ENCODE measurements at regions not wholly inside any gene's neighbourhood (a gene's known extent, or its start where the extent isn't known, plus 50 kb on each side); places are given as distances from the start of the nearest gene placed in this dataset.

DNA sequence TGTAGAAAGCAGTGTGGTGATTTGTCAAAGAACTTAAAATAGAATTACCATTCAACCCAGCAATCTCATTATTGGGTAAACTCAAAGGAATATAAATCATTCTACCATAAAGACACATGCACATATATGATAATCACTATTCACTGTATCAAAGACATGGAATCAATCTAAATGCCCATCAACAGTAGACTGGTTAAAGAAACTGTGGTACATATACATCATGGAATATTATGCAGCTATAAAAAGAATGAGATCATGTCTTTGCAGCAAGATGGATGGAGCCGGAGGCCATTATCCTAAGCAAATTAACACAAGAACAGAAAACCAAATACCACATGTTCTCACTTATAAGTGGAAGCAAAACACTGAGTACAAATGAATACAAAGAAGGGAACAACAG is 281.5 kb upstream of the MAGI2 start:
- ChIA-PET POLR2A (ENCODE audit: partially characterized antibody) (no interaction called here), CTCF (ENCODE audit: partially characterized antibody) (no interaction called here)
- Histone ChIP-seq H3K36me3 (ENCODE audit: insufficient read depth, low read length) (no peaks in the 10 kb centered on the region), H3K27ac (ENCODE audit: low read depth, low read length) (no peak overlapping the region), H3K9me3 (ENCODE audit: control insufficient read depth in 1 of 2, low read length in 2 of 2) (peaks cover 0 to 5% of the 10 kb centered on the region in 2 donors), H3K4me3 (ENCODE audit: low read length in 2 of 2) (no peak overlapping the region), H3K27me3 (ENCODE audit: insufficient read depth, low read length) (no peaks in the 10 kb centered on the region), H3K4me1 (ENCODE audit: insufficient read depth, low read length) (no peaks in the 10 kb centered on the region)
- Mint-ChIP-seq H3K27ac (no peak overlapping the region), H3K4me1 (no peaks in the 10 kb centered on the region), H3K27me3 (no peaks in the 10 kb centered on the region), H3K4me3 (no peak overlapping the region), H3K9me3 (peaks cover 4 to 35% (median 23%) of the 10 kb centered on the region in 8 donors), H3K36me3 (peaks cover 0 to 4% of the 10 kb centered on the region in 2 donors)
- DNase-seq, result no peak
- intact Hi-C loops (cut with micrococcal nuclease), result no loop called here

DNA sequence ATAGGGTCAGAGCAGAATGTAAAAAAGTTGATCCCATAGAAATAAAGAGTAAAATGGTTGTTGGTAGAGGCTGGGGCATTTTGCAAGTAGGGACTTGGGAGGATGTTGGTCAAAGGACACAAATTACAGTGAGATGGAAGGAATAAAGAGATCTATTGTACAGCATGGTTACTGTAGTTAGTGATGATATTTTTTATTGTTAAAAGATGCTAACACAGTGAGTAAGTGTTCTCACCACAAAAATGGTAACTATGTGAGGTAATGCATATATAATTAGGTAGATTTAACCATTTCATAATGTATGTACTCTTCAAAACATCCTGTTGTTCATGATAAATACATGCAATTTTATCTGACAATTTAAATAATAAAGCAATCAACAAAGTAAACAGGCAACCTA is 280.7 kb upstream of the MAGI2 start:
- no peaks in the 10 kb centered on the region for H3K27me3 Mint-ChIP-seq
- DNase-seq, result no peak
- ChIA-PET CTCF (ENCODE audit: partially characterized antibody) (no interaction called here), POLR2A (ENCODE audit: partially characterized antibody) (no interaction called here)
- H3K4me1 ChIP-seq (ENCODE audit: insufficient read depth, low read length), result no peaks in the 10 kb centered on the region
- no peak overlapping the region for H3K4me3 Mint-ChIP-seq
- intact Hi-C loops (cut with micrococcal nuclease), result no loop called here
- H3K9me3 Mint-ChIP-seq, result peaks cover 4 to 31% (median 24%) of the 10 kb centered on the region in 8 donors
- H3K9me3 ChIP-seq (ENCODE audit: control insufficient read depth in 1 of 2, low read length in 2 of 2), result peaks cover 0 to 5% of the 10 kb centered on the region in 2 donors
- H3K27me3 ChIP-seq (ENCODE audit: insufficient read depth, low read length), result no peaks in the 10 kb centered on the region
- no peaks in the 10 kb centered on the region for H3K4me1 Mint-ChIP-seq
- no peaks in the 10 kb centered on the region for H3K36me3 ChIP-seq (ENCODE audit: insufficient read depth, low read length)
- peak overlapping the region in 1 of 7 donors; percentile 0 for H3K27ac Mint-ChIP-seq
- peaks cover 0 to 4% of the 10 kb centered on the region in 2 donors for H3K36me3 Mint-ChIP-seq
- no peak overlapping the region for H3K4me3 ChIP-seq (ENCODE audit: low read length in 2 of 2)
- H3K27ac ChIP-seq (ENCODE audit: low read depth, low read length), result no peak overlapping the region

DNA sequence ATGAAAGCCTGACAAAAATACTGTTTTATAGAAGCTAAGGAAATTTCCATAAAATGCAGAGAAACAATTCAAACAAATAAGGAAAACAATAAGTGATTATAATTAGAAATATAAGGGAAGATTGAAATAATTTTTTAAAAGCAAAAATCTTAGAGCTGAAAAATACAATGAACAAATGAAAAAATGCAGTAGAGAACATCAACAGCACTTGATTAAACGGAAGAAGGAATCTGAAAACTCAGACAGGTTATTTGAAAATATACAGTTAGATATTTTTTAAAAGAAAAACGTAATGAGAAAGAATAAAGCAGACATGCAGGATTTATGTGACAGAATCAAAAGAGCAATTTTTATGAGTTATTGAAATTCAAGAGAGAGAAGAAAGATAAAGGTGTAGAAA is 279.1 kb upstream of the MAGI2 start:
- POLR2A ChIA-PET (ENCODE audit: partially characterized antibody), result no interaction called here
- Histone ChIP-seq H3K4me3 (ENCODE audit: low read length in 2 of 2) (no peak overlapping the region), H3K9me3 (ENCODE audit: control insufficient read depth in 1 of 2, low read length in 2 of 2) (peaks cover 0 to 5% of the 10 kb centered on the region in 2 donors), H3K27ac (ENCODE audit: low read depth, low read length) (no peak overlapping the region), H3K27me3 (ENCODE audit: insufficient read depth, low read length) (no peaks in the 10 kb centered on the region), H3K36me3 (ENCODE audit: insufficient read depth, low read length) (no peaks in the 10 kb centered on the region), H3K4me1 (ENCODE audit: insufficient read depth, low read length) (no peaks in the 10 kb centered on the region)
- no peaks in the 10 kb centered on the region for H3K27me3 Mint-ChIP-seq
- intact Hi-C loops (cut with micrococcal nuclease), result no loop called here
- no peak for DNase-seq
- H3K4me3 Mint-ChIP-seq, result no peak overlapping the region
- H3K4me1 Mint-ChIP-seq, result no peaks in the 10 kb centered on the region
- H3K36me3 Mint-ChIP-seq, result peaks cover 0 to 4% of the 10 kb centered on the region in 2 donors
- no peak overlapping the region for H3K27ac Mint-ChIP-seq
- peaks cover 4 to 35% (median 24%) of the 10 kb centered on the region in 8 donors for H3K9me3 Mint-ChIP-seq
- CTCF ChIA-PET (ENCODE audit: partially characterized antibody), result no interaction called here

DNA sequence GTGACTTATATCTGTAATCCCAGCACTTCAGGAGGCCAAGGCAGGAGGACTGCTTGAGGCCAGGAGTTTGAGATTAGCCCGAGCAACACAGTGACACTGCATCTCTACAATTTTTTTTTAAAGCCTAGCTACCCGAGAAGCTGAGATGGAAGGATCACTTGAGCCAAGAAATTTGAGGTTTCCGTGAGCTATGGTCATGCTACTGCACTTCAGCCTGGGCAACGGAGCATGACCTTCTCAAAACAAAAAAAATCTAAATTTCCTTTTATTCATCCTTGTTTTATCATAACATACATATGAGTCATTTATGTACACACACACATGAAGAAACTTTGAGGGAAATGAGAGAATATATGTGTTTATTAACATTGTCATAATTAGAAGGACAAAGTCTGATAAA is 277.5 kb upstream of the MAGI2 start:
- H3K27me3 ChIP-seq (ENCODE audit: insufficient read depth, low read length), result no peaks in the 10 kb centered on the region
- no peak overlapping the region for H3K27ac ChIP-seq (ENCODE audit: low read depth, low read length)
- Mint-ChIP-seq H3K4me3 (no peak overlapping the region), H3K27ac (no peak overlapping the region), H3K36me3 (peaks cover 0 to 4% of the 10 kb centered on the region in 2 donors), H3K27me3 (no peaks in the 10 kb centered on the region), H3K9me3 (peaks cover 4 to 36% (median 20%) of the 10 kb centered on the region in 8 donors), H3K4me1 (no peaks in the 10 kb centered on the region)
- H3K4me1 ChIP-seq (ENCODE audit: insufficient read depth, low read length), result no peaks in the 10 kb centered on the region
- ChIA-PET POLR2A (ENCODE audit: partially characterized antibody) (no interaction called here), CTCF (ENCODE audit: partially characterized antibody) (no interaction called here)
- no peak overlapping the region for H3K4me3 ChIP-seq (ENCODE audit: low read length in 2 of 2)
- H3K9me3 ChIP-seq (ENCODE audit: control insufficient read depth in 1 of 2, low read length in 2 of 2), result peaks cover 0 to 5% of the 10 kb centered on the region in 2 donors
- intact Hi-C loops (cut with micrococcal nuclease), result no loop called here
- H3K36me3 ChIP-seq (ENCODE audit: insufficient read depth, low read length), result no peaks in the 10 kb centered on the region
- no peak for DNase-seq

DNA sequence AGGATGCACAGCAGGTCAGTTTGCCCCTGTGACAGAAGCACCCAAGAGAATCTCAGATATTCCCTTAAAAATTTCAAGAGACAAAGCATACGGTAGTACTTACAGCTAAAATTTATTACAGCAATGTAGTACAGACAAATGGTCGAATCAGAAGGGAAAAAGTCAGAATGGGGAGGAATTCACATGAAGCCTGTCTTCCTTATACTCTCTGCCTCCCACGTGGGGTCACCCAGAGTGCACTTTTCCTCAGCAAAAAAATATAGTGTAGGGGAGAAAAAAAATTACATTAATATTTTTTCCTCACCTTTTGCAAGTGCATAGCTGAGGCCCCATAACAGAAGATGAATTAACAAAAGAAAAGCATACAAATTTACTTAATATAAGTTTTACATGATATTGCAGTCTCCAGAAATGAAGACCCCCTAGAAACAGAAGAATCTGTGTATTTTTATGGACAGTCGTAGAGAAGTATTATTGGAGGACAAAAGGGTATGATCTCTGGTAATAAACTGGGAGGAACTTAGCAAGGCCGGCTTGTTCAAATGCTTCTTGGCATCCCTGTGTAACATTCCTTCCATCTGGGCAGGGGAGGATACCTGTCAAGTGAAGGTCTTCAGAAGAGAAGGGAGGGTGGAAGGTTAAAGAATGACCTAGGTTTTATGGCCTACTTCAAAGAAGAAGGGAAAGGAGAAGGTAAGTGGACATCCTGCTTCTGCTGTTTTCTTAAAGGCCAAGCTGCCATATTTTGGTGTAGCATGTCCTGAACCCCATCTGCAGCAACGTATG is 270.6 kb upstream of the MAGI2 start:
- Mint-ChIP-seq H3K4me1 (no peaks in the 10 kb centered on the region), H3K9me3 (peaks cover 0 to 23% (median 4%) of the 10 kb centered on the region in 8 donors), H3K4me3 (no peak overlapping the region), H3K36me3 (no peaks in the 10 kb centered on the region), H3K27me3 (no peaks in the 10 kb centered on the region), H3K27ac (no peak overlapping the region)
- ChIA-PET CTCF (ENCODE audit: partially characterized antibody) (no interaction called here), POLR2A (ENCODE audit: partially characterized antibody) (no interaction called here)
- intact Hi-C loops (cut with micrococcal nuclease), result no loop called here
- DNase-seq, result no peak
- Histone ChIP-seq H3K4me1 (ENCODE audit: insufficient read depth, low read length) (no peaks in the 10 kb centered on the region), H3K27ac (ENCODE audit: low read depth, low read length) (no peak overlapping the region), H3K4me3 (ENCODE audit: low read length in 2 of 2) (no peak overlapping the region), H3K9me3 (ENCODE audit: control insufficient read depth in 1 of 2, low read length in 2 of 2) (no peaks in the 10 kb centered on the region), H3K27me3 (ENCODE audit: insufficient read depth, low read length) (no peaks in the 10 kb centered on the region), H3K36me3 (ENCODE audit: insufficient read depth, low read length) (no peaks in the 10 kb centered on the region)

DNA sequence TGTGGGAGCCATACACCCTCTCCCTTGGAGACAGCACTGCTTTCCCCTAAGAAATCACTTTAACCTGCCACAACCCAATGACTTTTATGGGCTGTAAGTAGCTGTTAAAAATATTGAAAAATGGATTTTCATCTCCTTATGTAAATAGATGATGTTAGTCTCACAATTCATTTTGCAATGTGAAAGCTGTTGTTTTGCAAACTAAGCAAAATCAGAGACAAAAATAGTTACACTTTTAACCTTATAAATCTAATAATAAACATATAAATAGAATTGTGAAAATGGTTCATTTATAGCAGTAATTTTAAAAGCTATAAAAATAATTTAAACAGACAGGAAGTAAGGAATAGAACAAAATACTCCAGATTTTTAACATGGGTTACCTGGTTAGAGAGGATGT is 268.8 kb upstream of the MAGI2 start:
- no peaks in the 10 kb centered on the region for H3K27me3 Mint-ChIP-seq
- ChIA-PET POLR2A (ENCODE audit: partially characterized antibody) (no interaction called here), CTCF (ENCODE audit: partially characterized antibody) (no interaction called here)
- no peaks in the 10 kb centered on the region for H3K9me3 ChIP-seq (ENCODE audit: control insufficient read depth in 1 of 2, low read length in 2 of 2)
- no peak overlapping the region for H3K4me3 ChIP-seq (ENCODE audit: low read length in 2 of 2)
- no peak for DNase-seq
- H3K9me3 Mint-ChIP-seq, result peaks cover 0 to 20% (median 5%) of the 10 kb centered on the region in 8 donors
- H3K36me3 Mint-ChIP-seq, result no peaks in the 10 kb centered on the region
- intact Hi-C loops (cut with micrococcal nuclease), result no loop called here
- no peaks in the 10 kb centered on the region for H3K27me3 ChIP-seq (ENCODE audit: insufficient read depth, low read length)
- H3K4me3 Mint-ChIP-seq, result no peak overlapping the region
- H3K27ac ChIP-seq (ENCODE audit: low read depth, low read length), result no peak overlapping the region
- no peaks in the 10 kb centered on the region for H3K36me3 ChIP-seq (ENCODE audit: insufficient read depth, low read length)
- H3K27ac Mint-ChIP-seq, result no peak overlapping the region
- H3K4me1 ChIP-seq (ENCODE audit: insufficient read depth, low read length), result no peaks in the 10 kb centered on the region
- H3K4me1 Mint-ChIP-seq, result no peaks in the 10 kb centered on the region

DNA sequence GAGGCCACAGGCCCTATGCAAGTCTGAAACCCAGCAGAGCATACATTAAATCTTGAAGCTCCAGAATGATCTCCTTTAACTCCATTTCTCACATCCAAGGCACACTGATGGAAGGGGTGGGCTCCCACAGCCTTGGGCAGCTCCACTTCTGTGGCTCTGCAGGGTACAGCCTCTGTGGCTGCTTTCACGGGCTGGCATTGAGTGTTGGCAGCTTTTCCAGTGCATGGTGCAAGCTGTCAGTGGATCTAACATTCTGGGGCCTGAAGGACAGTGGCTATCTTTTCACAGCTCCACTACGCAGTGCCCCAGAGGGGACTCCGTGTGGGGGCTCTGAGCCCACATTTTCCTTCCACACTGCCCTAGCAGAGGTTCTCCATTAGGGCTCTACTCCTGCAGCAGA is 265.7 kb upstream of the MAGI2 start:
- H3K9me3 ChIP-seq (ENCODE audit: control insufficient read depth in 1 of 2, low read length in 2 of 2), result no peaks in the 10 kb centered on the region
- H3K9me3 Mint-ChIP-seq, result peaks cover 0 to 16% (median 7%) of the 10 kb centered on the region in 8 donors
- no peaks in the 10 kb centered on the region for H3K36me3 ChIP-seq (ENCODE audit: insufficient read depth, low read length)
- no peak for DNase-seq
- no peak overlapping the region for H3K4me3 ChIP-seq (ENCODE audit: low read length in 2 of 2)
- H3K27me3 Mint-ChIP-seq, result no peaks in the 10 kb centered on the region
- H3K4me1 Mint-ChIP-seq, result no peaks in the 10 kb centered on the region
- H3K27ac Mint-ChIP-seq, result no peak overlapping the region
- POLR2A ChIA-PET (ENCODE audit: partially characterized antibody), result no interaction called here
- no peaks in the 10 kb centered on the region for H3K4me1 ChIP-seq (ENCODE audit: insufficient read depth, low read length)
- intact Hi-C loops (cut with micrococcal nuclease), result no loop called here
- CTCF ChIA-PET (ENCODE audit: partially characterized antibody), result no interaction called here
- no peak overlapping the region for H3K27ac ChIP-seq (ENCODE audit: low read depth, low read length)
- no peak overlapping the region for H3K4me3 Mint-ChIP-seq
- no peaks in the 10 kb centered on the region for H3K36me3 Mint-ChIP-seq
- H3K27me3 ChIP-seq (ENCODE audit: insufficient read depth, low read length), result no peaks in the 10 kb centered on the region

Data from CD4-positive, alpha-beta memory T cell (primary cell).